ENCODE measurements at regions not wholly inside any gene's neighbourhood (a gene's known extent, or its start where the extent isn't known, plus 50 kb on each side); places are given as distances from the start of the nearest gene placed in this dataset.

DNA sequence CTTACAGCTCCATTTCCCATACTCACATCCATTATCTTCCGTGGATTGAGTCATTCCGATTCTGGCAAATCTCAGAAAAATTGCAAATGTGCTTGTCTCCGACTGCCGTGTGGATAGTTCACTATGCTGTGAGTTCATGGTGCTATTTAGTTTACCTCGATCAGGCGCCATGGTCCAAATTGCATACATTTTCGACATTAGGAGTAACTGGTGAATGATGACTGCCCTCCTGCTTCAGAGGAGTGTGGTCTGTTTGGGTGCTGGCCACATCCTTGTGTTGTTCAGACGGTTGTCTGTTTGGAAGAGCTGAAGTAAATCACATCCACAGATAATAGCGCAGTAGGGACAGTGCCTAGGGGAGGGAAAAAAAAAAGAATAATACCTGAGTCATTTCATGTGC lies 439.5 kb downstream of the ZNF516 start:
- DNase-seq (ENCODE audit: low read depth, low spot score): no peak
- TF ChIP-seq, protein P1, sequence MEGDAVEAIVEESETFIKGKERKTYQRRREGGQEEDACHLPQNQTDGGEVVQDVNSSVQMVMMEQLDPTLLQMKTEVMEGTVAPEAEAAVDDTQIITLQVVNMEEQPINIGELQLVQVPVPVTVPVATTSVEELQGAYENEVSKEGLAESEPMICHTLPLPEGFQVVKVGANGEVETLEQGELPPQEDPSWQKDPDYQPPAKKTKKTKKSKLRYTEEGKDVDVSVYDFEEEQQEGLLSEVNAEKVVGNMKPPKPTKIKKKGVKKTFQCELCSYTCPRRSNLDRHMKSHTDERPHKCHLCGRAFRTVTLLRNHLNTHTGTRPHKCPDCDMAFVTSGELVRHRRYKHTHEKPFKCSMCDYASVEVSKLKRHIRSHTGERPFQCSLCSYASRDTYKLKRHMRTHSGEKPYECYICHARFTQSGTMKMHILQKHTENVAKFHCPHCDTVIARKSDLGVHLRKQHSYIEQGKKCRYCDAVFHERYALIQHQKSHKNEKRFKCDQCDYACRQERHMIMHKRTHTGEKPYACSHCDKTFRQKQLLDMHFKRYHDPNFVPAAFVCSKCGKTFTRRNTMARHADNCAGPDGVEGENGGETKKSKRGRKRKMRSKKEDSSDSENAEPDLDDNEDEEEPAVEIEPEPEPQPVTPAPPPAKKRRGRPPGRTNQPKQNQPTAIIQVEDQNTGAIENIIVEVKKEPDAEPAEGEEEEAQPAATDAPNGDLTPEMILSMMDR (IDR thresholded peaks at IDR 0.05; ENCODE audit: low read depth, low read length): no peak
- in situ Hi-C loops (cut with HindIII; ENCODE audit: low sequenced_read_pairs): no loop called here
- H3K4me3 ChIP-seq (ENCODE audit: low read depth, low read length): no peak overlapping the region

DNA sequence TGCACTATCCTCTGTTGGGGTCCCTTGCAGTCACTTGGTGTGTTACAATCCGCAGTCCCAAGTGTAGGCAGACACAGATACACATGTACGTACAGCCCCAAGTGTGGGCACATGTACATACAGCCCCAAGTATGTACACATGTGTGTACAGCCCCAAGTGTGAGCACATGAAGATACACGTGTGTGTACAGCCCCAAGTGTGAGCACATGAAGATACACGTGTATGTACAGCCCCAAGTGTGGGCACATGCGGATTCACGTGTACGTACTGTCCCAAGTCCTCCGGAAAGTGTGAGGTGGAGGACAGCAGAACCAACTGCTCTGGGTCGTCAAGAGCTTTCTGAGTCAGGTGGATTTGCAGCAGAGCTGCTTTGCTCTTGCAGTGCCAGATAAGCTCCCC lies 440.0 kb downstream of the ZNF516 start:
- TF ChIP-seq, protein P1 (IDR thresholded peaks at IDR 0.05; ENCODE audit: low read depth, low read length): no peak
- in situ Hi-C loops (cut with HindIII; ENCODE audit: low sequenced_read_pairs): no loop called here
- no peak for DNase-seq (ENCODE audit: low read depth, low spot score)
- no peak overlapping the region for H3K4me3 ChIP-seq (ENCODE audit: low read depth, low read length)

DNA sequence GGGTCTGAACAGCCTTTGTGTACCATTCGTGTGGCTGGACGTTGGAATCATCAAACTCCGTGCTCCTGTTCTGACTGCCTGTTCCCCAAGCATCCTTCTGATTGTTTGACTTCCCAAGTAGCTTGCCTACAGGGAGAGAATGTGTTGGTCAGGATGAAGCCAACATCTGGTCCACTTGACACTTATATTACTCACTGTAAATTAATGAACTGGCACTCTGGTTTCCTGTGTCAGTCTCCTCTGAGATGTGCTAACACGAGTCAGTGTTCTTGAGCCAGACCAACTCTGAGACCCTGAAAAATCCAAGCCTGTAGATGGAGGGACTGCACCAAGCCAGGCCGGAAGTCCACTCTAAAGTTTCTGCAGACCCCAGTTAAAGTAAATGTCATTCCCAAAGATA lies 440.9 kb downstream of the ZNF516 start:
- no peak overlapping the region for H3K4me3 ChIP-seq (ENCODE audit: low read depth, low read length)
- no peak for DNase-seq (ENCODE audit: low read depth, low spot score)
- in situ Hi-C loops (cut with HindIII; ENCODE audit: low sequenced_read_pairs): no loop called here
- TF ChIP-seq, protein P1 (IDR thresholded peaks at IDR 0.05; ENCODE audit: low read depth, low read length): no peak

DNA sequence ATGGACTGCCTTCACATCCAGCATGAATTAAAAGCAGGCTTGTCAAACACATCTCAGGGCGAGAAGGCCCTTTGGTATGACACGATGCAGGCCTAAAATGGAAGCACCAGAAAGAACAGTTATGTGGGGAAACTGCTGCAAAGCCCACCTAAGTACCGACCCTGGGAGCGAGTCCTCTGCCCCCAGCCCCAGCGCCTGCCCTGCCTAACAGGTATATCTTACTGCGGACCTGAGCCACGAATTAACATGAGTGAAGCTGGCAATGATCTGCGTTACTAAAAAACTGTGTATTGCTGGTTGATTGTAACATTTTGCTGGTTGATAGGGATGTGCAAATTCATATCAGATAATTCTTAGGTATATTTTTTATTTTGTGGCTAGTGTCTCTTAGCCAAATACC lies 441.5 kb downstream of the ZNF516 start:
- TF ChIP-seq, protein P1 (IDR thresholded peaks at IDR 0.05; ENCODE audit: low read depth, low read length): no peak
- no peak for DNase-seq (ENCODE audit: low read depth, low spot score)
- H3K4me3 ChIP-seq (ENCODE audit: low read depth, low read length): no peak overlapping the region
- in situ Hi-C loops (cut with HindIII; ENCODE audit: low sequenced_read_pairs): no loop called here

DNA sequence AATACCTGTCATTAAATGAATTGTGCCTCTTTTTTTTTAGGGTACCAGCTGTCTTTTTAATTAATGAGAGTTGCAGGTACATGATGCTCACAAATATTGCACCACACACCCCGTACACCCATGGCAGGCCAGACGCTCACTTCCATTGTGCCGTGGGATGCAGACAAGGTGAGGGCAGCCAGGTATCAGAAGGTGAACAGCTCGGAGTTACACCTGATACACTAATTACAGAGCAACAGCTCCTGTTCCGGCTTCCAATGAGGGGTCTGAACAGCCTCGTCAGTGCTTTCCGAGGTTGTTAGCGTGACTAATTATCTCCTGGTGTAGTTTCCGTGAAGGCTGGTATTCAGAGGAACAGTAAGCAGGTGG lies 442.8 kb downstream of the ZNF516 start:
- no peak for DNase-seq (ENCODE audit: low read depth, low spot score)
- no peak overlapping the region for H3K4me3 ChIP-seq (ENCODE audit: low read depth, low read length)
- in situ Hi-C loops (cut with HindIII; ENCODE audit: low sequenced_read_pairs): no loop called here
- TF ChIP-seq, protein P1 (IDR thresholded peaks at IDR 0.05; ENCODE audit: low read depth, low read length): no peak

DNA sequence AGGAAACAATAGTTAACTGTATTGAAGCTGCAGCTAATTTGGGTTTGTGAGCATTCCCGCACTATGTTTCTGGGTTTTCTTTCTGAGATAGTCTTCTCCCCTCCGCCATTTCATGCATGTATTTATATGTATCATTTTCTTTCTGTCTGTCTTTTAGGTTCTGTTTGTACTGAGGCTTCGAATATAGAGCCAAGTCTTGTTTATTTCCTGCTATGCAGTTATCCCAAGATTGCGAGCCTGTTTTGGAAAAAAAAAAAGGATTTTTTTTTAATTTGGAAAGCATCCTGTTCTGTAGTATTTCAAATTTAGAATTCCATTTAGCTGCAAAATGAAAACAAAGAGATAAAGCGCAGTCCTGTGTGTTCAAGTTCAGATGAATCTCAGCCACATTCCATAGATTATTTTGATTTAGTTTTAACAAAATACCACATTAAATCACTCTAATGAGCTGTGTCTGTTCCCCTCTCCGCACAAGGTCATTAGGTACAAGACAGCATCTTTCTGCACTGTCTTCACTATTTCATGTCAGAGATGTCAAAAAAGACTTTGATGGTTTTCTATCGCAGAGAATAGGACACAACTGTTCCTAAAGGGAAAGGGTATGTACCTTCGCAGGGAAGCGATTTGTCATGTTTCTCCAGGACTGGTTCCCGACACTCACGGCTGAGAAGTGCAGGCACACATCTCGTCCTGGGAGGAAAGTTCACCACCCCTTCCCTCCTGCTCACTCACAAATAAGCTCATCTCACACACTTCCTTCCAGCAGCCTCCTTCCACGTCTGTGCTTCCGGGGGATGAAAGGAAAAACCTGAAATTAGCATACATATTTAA lies 443.4 kb downstream of the ZNF516 start:
- no peak for DNase-seq (ENCODE audit: low read depth, low spot score)
- no peak overlapping the region for H3K4me3 ChIP-seq (ENCODE audit: low read depth, low read length)
- in situ Hi-C loops (cut with HindIII; ENCODE audit: low sequenced_read_pairs): no loop called here
- TF ChIP-seq, protein P1 (IDR thresholded peaks at IDR 0.05; ENCODE audit: low read depth, low read length): no peak
